SU-DHL-6 (cell line): ENCODE measurements at regions not wholly inside any gene's neighbourhood (a gene's known extent, or its start where the extent isn't known, plus 50 kb on each side); places are given as distances from the start of the nearest gene placed in this dataset.

Source experiments
- H2AFZ ChIP-seq: fragments of 200-600 bp; sonication (generic); 2 replicates; pipeline ENCODE4 v1.6.1; 2014; ENCODE audit warnings: low read depth, mild to moderate bottlenecking, moderate library complexity, mixed read lengths, antibody characterized with exemption, low read length; ENCODE audit not compliant: severe bottlenecking
- H3F3A ChIP-seq: fragments of 200-600 bp; shearing (Covaris generic); 2 replicates; pipeline ENCODE4 v1.6.0; 2016; ENCODE audit warnings: antibody characterized with exemption, mild to moderate bottlenecking; ENCODE audit not compliant: insufficient read depth
- H3K27ac ChIP-seq: fragments of 200-600 bp; sonication (generic); 2 replicates; pipeline ENCODE4 v1.5.1; 2016; ENCODE audit warnings: low read depth, mild to moderate bottlenecking, low read length, moderate library complexity, mixed read lengths
- H3K27me3 ChIP-seq: fragments of 200-600 bp; sonication (generic), shearing (Covaris generic); 2 replicates; pipeline ENCODE4 v1.6.0; 2014; ENCODE audit warnings: mild to moderate bottlenecking, low read length
- H3K36me3 ChIP-seq: fragments of 200-600 bp; sonication (generic); 2 replicates; pipeline ENCODE4 v1.6.1; 2014; ENCODE audit warnings: mild to moderate bottlenecking, low read length, mixed read lengths
- H3K4me2 ChIP-seq: fragments of 300-600, 200-600 bp; shearing (Covaris generic), sonication (generic); 2 replicates; pipeline ENCODE4 v1.6.0; 2014; ENCODE audit warnings: low read length, low read depth, mild to moderate bottlenecking; ENCODE audit not compliant: poor library complexity, severe bottlenecking
- H3K4me3 ChIP-seq: fragments of 200-600 bp; sonication (generic); 2 replicates; pipeline ENCODE4 v1.5.1; 2014; ENCODE audit warnings: antibody characterized with exemption, low read length, mild to moderate bottlenecking, mixed read lengths; ENCODE audit not compliant: insufficient read depth, poor library complexity, severe bottlenecking
- H3K79me2 ChIP-seq: fragments of 200-600 bp; sonication (generic); 2 replicates; pipeline ENCODE4 v1.6.1; 2014; ENCODE audit warnings: mild to moderate bottlenecking, low read length, moderate library complexity; ENCODE audit not compliant: insufficient read depth
- H3K9ac ChIP-seq: fragments of 200-600 bp; sonication (generic); 2 replicates; pipeline ENCODE4 v1.7.0; 2014; ENCODE audit warnings: mild to moderate bottlenecking, low read length
- H3K9me2 ChIP-seq: fragments of 200-600 bp; sonication (generic); replicated peaks from 2 replicates; pipeline ENCODE4 v1.6.1; 2014; ENCODE audit warnings: low read length; ENCODE audit not compliant: insufficient read depth
- H3K9me3 ChIP-seq: fragments of 200-600 bp; sonication (generic); 2 replicates; pipeline ENCODE4 v1.6.1; 2014; ENCODE audit warnings: low read length, mixed read lengths; ENCODE audit not compliant: insufficient read depth
- H4K20me1 ChIP-seq: fragments of 200-600 bp; sonication (generic); 2 replicates; pipeline ENCODE4 v1.6.1; 2014; ENCODE audit warnings: low read depth, mild to moderate bottlenecking, antibody characterized with exemption, low read length, moderate library complexity, mixed read lengths
- CTCF ChIP-seq: fragments of 200-600 bp; sonication (generic); IDR thresholded peaks from one replicate; pipeline ENCODE4 v1.5.1; 2017; ENCODE audit warnings: antibody characterized with exemption, mild to moderate bottlenecking, low read length, moderate library complexity; ENCODE audit not compliant: insufficient read depth, poor library complexity, severe bottlenecking
- EZH2phosphoT487 ChIP-seq: fragments of 200-600 bp; sonication (generic), shearing (Covaris generic); conservative IDR thresholded peaks from 2 replicates; pipeline ENCODE4 v1.6.1; 2018; ENCODE audit warnings: mild to moderate bottlenecking, antibody characterized with exemption, low read length, moderate library complexity, mixed read lengths

DNA sequence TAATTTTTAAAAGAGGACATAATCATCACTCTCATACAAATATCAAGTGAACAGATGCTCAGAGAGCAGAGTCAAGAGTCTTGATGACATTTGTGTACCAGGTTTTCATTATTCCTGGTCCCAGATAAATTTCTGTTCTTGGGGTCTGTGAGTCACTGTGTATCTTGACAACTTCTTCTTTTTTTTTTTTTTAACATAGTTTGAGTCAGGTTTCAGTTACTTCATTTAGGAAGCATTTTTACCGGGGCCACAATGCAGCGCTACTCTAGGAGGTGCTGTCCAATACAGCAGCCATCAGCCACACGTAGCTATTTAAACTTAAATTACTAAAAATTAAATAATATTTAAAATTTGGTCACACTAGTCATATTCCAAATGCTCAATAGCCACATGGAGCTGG, 188.1 kb upstream of the SAMSN1 start:
- H3K4me3 ChIP-seq = no peak overlapping the region
- no peaks in the 10 kb centered on the region for H3K36me3 ChIP-seq
- no peak for TF ChIP-seq CTCF
- TF ChIP-seq EZH2phosphoT487 = no peak
- no peaks in the 10 kb centered on the region for H3K9me2 ChIP-seq
- H3K27ac ChIP-seq = no peak overlapping the region
- no peaks in the 10 kb centered on the region for H3F3A ChIP-seq
- no peaks in the 10 kb centered on the region for H3K79me2 ChIP-seq
- H3K27me3 ChIP-seq = no peaks in the 10 kb centered on the region
- no peak overlapping the region for H3K9ac ChIP-seq
- H3K4me2 ChIP-seq = no peak overlapping the region
- H2AFZ ChIP-seq = peak overlapping the region; percentile 31
- H4K20me1 ChIP-seq = no peaks in the 10 kb centered on the region
- H3K9me3 ChIP-seq = no peaks in the 10 kb centered on the region

DNA sequence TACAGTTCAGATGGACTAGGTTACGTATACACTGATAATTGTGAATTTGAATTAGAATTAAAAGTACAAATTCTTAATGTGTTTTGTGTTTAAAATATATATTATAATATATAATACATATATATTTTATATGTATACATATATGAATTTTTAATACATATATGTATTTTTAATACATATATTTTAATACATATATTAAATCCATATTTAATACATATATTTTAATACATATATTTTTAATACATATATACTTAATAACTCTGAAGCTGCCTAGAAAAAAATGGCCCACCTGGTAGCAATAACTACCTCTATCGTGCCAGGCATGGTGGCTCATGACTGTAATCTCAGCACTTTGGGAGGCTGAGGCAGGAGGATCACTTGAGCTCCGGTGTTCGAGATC, 179.1 kb upstream of the SAMSN1 start:
- Histone ChIP-seq H4K20me1 (no peaks in the 10 kb centered on the region), H2AFZ (no peak overlapping the region), H3K4me3 (no peak overlapping the region), H3K36me3 (no peaks in the 10 kb centered on the region), H3K27ac (no peak overlapping the region), H3K9me2 (no peaks in the 10 kb centered on the region), H3K9ac (no peak overlapping the region), H3K79me2 (no peaks in the 10 kb centered on the region), H3K9me3 (no peaks in the 10 kb centered on the region), H3K4me2 (no peak overlapping the region), H3F3A (no peaks in the 10 kb centered on the region), H3K27me3 (no peaks in the 10 kb centered on the region)
- no peak for TF ChIP-seq CTCF
- TF ChIP-seq EZH2phosphoT487 = no peak

GRCh38 chr21:14722841-14723483, 176.8 kb upstream of the SAMSN1 start:
- Histone ChIP-seq H3K36me3 (no peaks in the 10 kb centered on the region), H3K9me3 (no peaks in the 10 kb centered on the region), H3F3A (no peaks in the 10 kb centered on the region), H3K79me2 (no peaks in the 10 kb centered on the region), H3K9ac (no peak overlapping the region), H3K27me3 (no peaks in the 10 kb centered on the region), H4K20me1 (no peaks in the 10 kb centered on the region), H3K9me2 (no peaks in the 10 kb centered on the region), H2AFZ (peak overlapping the region; percentile 92), H3K27ac (no peak overlapping the region), H3K4me2 (no peak overlapping the region), H3K4me3 (no peak overlapping the region)
- TF ChIP-seq CTCF (no peak), EZH2phosphoT487 (no peak)
